ENCODE measurements at regions not wholly inside any gene's neighbourhood (a gene's known extent, or its start where the extent isn't known, plus 50 kb on each side); places are given as distances from the start of the nearest gene placed in this dataset.

GRCh38 chr2:219775506-219775905, 148.1 kb downstream of the SLC4A3 start:
- WGBS, 2 donors = 69 to 70% methylated on average over 5 of the region's 5 CpGs
- no peak for TF ChIP-seq POLR2A (IDR thresholded peaks at IDR 0.05)
- no peak for TF ChIP-seq CTCF (IDR thresholded peaks at IDR 0.05)

GRCh38 chr2:219777388-219777787, 150.0 kb downstream of the SLC4A3 start:
- Histone ChIP-seq H3K9me3 (no peaks in the 10 kb centered on the region), H3K4me1 (no peaks in the 10 kb centered on the region), H3K4me3 (no peak overlapping the region), H3K36me3 (no peaks in the 10 kb centered on the region), H3K27me3 (no peaks in the 10 kb centered on the region), H3K27ac (no peak overlapping the region)
- WGBS, 2 donors = 74 to 75% methylated on average over 2 of the region's 2 CpGs
- TF ChIP-seq POLR2A (IDR thresholded peaks at IDR 0.05) (no peak), CTCF (IDR thresholded peaks at IDR 0.05) (no peak)
- intact Hi-C loops (cut with DNase I) = no loop called here
- no peak for DNase-seq

More at GRCh38 chr2:219775506-219775905, 148.1 kb downstream of the SLC4A3 start:
- no peaks in the 10 kb centered on the region for H3K27me3 ChIP-seq
- DNase-seq = no peak
- H3K4me1 ChIP-seq = no peaks in the 10 kb centered on the region
- no peak overlapping the region for H3K27ac ChIP-seq
- H3K9me3 ChIP-seq = no peaks in the 10 kb centered on the region
- no peak overlapping the region for H3K4me3 ChIP-seq
- intact Hi-C loops (cut with DNase I) = no loop called here
- H3K36me3 ChIP-seq = no peaks in the 10 kb centered on the region

- intact Hi-C loops (cut with DNase I) = no loop called here
Observed at GRCh38 chr2:219778189-219778588, 150.8 kb downstream of the SLC4A3 start.

GRCh38 chr2:219782737-219783348, 155.4 kb downstream of the SLC4A3 start:
- Histone ChIP-seq H3K4me3 (no peak overlapping the region), H3K27ac (no peak overlapping the region), H3K9me3 (no peaks in the 10 kb centered on the region), H3K36me3 (no peaks in the 10 kb centered on the region), H3K27me3 (no peaks in the 10 kb centered on the region), H3K4me1 (no peaks in the 10 kb centered on the region)
- intact Hi-C loops (cut with DNase I) = no loop called here
- TF ChIP-seq CTCF (IDR thresholded peaks at IDR 0.05) = no peak
- 73 to 74% methylated on average over 7 of the region's 7 CpGs for WGBS, 2 donors
- DNase-seq = no peak

More at GRCh38 chr2:219778189-219778588, 150.8 kb downstream of the SLC4A3 start:
- TF ChIP-seq POLR2A (IDR thresholded peaks at IDR 0.05) = no peak
- no peak for TF ChIP-seq CTCF (IDR thresholded peaks at IDR 0.05)
- DNase-seq = no peak
- Histone ChIP-seq H3K4me3 (no peak overlapping the region), H3K27ac (no peak overlapping the region), H3K27me3 (no peaks in the 10 kb centered on the region), H3K4me1 (no peaks in the 10 kb centered on the region), H3K36me3 (no peaks in the 10 kb centered on the region), H3K9me3 (no peaks in the 10 kb centered on the region)
- 75 to 78% methylated on average over 2 of the region's 2 CpGs for WGBS, 2 donors

GRCh38 chr2:219783359-219783975, 156.0 kb downstream of the SLC4A3 start:
- H3K27me3 ChIP-seq = no peaks in the 10 kb centered on the region
- H3K36me3 ChIP-seq = no peaks in the 10 kb centered on the region
- TF ChIP-seq POLR2A (IDR thresholded peaks at IDR 0.05) (no peak), CTCF (IDR thresholded peaks at IDR 0.05) (no peak)
- H3K4me1 ChIP-seq = no peaks in the 10 kb centered on the region
- H3K9me3 ChIP-seq = no peaks in the 10 kb centered on the region
- WGBS, 2 donors = 73 to 76% methylated on average over 4 of the region's 4 CpGs
- intact Hi-C loops (cut with DNase I) = no loop called here
- DNase-seq = no peak
- H3K4me3 ChIP-seq = no peak overlapping the region
- H3K27ac ChIP-seq = no peak overlapping the region
